Upper lobe of left lung (tissue), 6 donors: ENCODE measurements at regions not wholly inside any gene's neighbourhood (a gene's known extent, or its start where the extent isn't known, plus 50 kb on each side); places are given as distances from the start of the nearest gene placed in this dataset.

Experiments
- ATAC-seq, 2 donors: fragments of 200-7000 bp; cut with Tn5 transposase; one replicate each; pipeline ENCODE4 v1.9.1; 2022; ENCODE audit warnings: mild to moderate bottlenecking in 2 of 2, moderate library complexity in 2 of 2; ENCODE audit not compliant: low FRiP score in 2 of 2
- DNase-seq, 2 donors: peaks; one replicate each; pipeline ENCODE4 v3.0.0-alpha.2; 2019 to 2020
- H3K27ac ChIP-seq, 4 donors: fragments of 200-600 bp; sonication (generic); one replicate each; pipeline ENCODE4 v1.5.1; 2016 to 2019
- H3K27me3 ChIP-seq, 4 donors: fragments of 200-600 bp; sonication (generic); one replicate each; pipeline ENCODE4 v1.5.1; 2017 to 2019
- H3K36me3 ChIP-seq, 4 donors: fragments of 200-600 bp; sonication (generic); one replicate each; pipeline ENCODE4 v1.5.1; 2016 to 2019
- H3K4me1 ChIP-seq, 4 donors: fragments of 200-600 bp; sonication (generic); one replicate each; pipeline ENCODE4 v1.5.1; 2018 to 2019
- H3K4me3 ChIP-seq, 4 donors: fragments of 200-600 bp; sonication (generic); one replicate each; pipeline ENCODE4 v1.5.1; 2017 to 2019; ENCODE audit warnings: mild to moderate bottlenecking in 2 of 4, moderate library complexity in 1 of 4
- H3K9me3 ChIP-seq, 4 donors: fragments of 200-600 bp; sonication (generic); one replicate each; pipeline ENCODE4 v1.5.1; 2018 to 2019
- EP300 ChIP-seq, 4 donors: sonication (generic); formaldehyde crosslinking; IDR thresholded peaks; one replicate each; pipeline ENCODE4 v1.5.1; 2017; ENCODE audit warnings: antibody characterized with exemption in 4 of 4, control low read depth in 2 of 4
- POLR2A ChIP-seq, 4 donors: fragments of 450-650 bp; IDR thresholded peaks; one replicate each; pipeline ENCODE4 v1.5.1; 2016 to 2017; ENCODE audit warnings: antibody characterized with exemption in 4 of 4, mild to moderate bottlenecking in 2 of 4
- POLR2AphosphoS5 ChIP-seq, 2 donors: sonication (generic); formaldehyde crosslinking; IDR thresholded peaks; one replicate each; pipeline ENCODE4 v1.5.1; 2017; ENCODE audit warnings: antibody characterized with exemption in 2 of 2
- WGBS, 2 donors: methylation state at CpG; one replicate each; pipeline ENCODE4 v1.1.5; 2017 to 2018; 5-methylcytosine and 5-hydroxymethylcytosine counted together
- TF ChIP-seq, protein P1 (sequence below), 6 experiments: fragments of 450-650 bp in 4 of 6; fragments of 200-600 bp in 2 of 6; sonication (generic) in 2 of 6; IDR thresholded peaks; one replicate each; pipeline ENCODE4 v1.5.1; 2016 to 2019; ENCODE audit warnings: antibody characterized with exemption in 6 of 6
- donor health status: DM: no; HTN: no; CAD: no; lungs with moderate emphysema.
- donor health status: DM: no; HTN: yes; CAD: no; lungs with severe emphysema.

GRCh38 chr11:76721755-76722677, 51.5 kb upstream of the LRRC32 start:
- ATAC-seq: peak; percentile 86 to 94
- Histone ChIP-seq H3K36me3 (no peaks in the 10 kb centered on the region), H3K27ac (no peak overlapping the region), H3K27me3 (peaks cover 0 to 4% (median 0%) of the 10 kb centered on the region in 4 donors), H3K9me3 (no peaks in the 10 kb centered on the region), H3K4me3 (no peak overlapping the region), H3K4me1 (peaks cover 3 to 9% (median 6%) of the 10 kb centered on the region in 4 donors)
- peak; percentile 79 to 89 for DNase-seq
- 13 to 36% methylated on average over 11 to 24 of the region's 25 CpGs for WGBS, 2 donors
- TF ChIP-seq POLR2AphosphoS5 (IDR thresholded peaks at IDR 0.05) (no peak), POLR2A (IDR thresholded peaks at IDR 0.05) (no peak), EP300 (IDR thresholded peaks at IDR 0.05) (no peak)
- TF ChIP-seq, protein P1, sequence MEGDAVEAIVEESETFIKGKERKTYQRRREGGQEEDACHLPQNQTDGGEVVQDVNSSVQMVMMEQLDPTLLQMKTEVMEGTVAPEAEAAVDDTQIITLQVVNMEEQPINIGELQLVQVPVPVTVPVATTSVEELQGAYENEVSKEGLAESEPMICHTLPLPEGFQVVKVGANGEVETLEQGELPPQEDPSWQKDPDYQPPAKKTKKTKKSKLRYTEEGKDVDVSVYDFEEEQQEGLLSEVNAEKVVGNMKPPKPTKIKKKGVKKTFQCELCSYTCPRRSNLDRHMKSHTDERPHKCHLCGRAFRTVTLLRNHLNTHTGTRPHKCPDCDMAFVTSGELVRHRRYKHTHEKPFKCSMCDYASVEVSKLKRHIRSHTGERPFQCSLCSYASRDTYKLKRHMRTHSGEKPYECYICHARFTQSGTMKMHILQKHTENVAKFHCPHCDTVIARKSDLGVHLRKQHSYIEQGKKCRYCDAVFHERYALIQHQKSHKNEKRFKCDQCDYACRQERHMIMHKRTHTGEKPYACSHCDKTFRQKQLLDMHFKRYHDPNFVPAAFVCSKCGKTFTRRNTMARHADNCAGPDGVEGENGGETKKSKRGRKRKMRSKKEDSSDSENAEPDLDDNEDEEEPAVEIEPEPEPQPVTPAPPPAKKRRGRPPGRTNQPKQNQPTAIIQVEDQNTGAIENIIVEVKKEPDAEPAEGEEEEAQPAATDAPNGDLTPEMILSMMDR (IDR thresholded peaks at IDR 0.05): peak; percentile 82 to 91 (median 83)

GRCh38 chr11:76723142-76723541, 52.6 kb upstream of the LRRC32 start:
- WGBS, 2 donors: 72% methylated on average over 2 of the region's 2 CpGs; no CpG with 5 or more reads in 1 of the 2 donors
- Histone ChIP-seq H3K36me3 (no peaks in the 10 kb centered on the region), H3K27me3 (peaks cover 0 to 4% (median 0%) of the 10 kb centered on the region in 4 donors), H3K4me1 (peaks cover 3 to 9% (median 6%) of the 10 kb centered on the region in 4 donors), H3K27ac (no peak overlapping the region), H3K9me3 (no peaks in the 10 kb centered on the region), H3K4me3 (no peak overlapping the region)
- ATAC-seq (no peak), DNase-seq (no peak)
- no peak for TF ChIP-seq POLR2AphosphoS5 (IDR thresholded peaks at IDR 0.05)
- no peak for TF ChIP-seq POLR2A (IDR thresholded peaks at IDR 0.05)
- TF ChIP-seq, protein P1 (IDR thresholded peaks at IDR 0.05): no peak
- TF ChIP-seq EP300 (IDR thresholded peaks at IDR 0.05): no peak

GRCh38 chr11:76723548-76723947, 53.0 kb upstream of the LRRC32 start:
- no peaks in the 10 kb centered on the region for H3K9me3 ChIP-seq
- no peak for ATAC-seq
- H3K4me1 ChIP-seq: peaks cover 3 to 9% (median 6%) of the 10 kb centered on the region in 4 donors
- no peak for TF ChIP-seq EP300 (IDR thresholded peaks at IDR 0.05)
- TF ChIP-seq, protein P1 (IDR thresholded peaks at IDR 0.05): no peak
- no peak for TF ChIP-seq POLR2A (IDR thresholded peaks at IDR 0.05)
- TF ChIP-seq POLR2AphosphoS5 (IDR thresholded peaks at IDR 0.05): no peak
- H3K4me3 ChIP-seq: no peak overlapping the region
- WGBS, 2 donors: 33 to 68% methylated on average over 1 of the region's 1 CpG
- H3K27ac ChIP-seq: no peak overlapping the region
- H3K27me3 ChIP-seq: peaks cover 0 to 4% (median 0%) of the 10 kb centered on the region in 4 donors
- no peak for DNase-seq
- no peaks in the 10 kb centered on the region for H3K36me3 ChIP-seq

DNA sequence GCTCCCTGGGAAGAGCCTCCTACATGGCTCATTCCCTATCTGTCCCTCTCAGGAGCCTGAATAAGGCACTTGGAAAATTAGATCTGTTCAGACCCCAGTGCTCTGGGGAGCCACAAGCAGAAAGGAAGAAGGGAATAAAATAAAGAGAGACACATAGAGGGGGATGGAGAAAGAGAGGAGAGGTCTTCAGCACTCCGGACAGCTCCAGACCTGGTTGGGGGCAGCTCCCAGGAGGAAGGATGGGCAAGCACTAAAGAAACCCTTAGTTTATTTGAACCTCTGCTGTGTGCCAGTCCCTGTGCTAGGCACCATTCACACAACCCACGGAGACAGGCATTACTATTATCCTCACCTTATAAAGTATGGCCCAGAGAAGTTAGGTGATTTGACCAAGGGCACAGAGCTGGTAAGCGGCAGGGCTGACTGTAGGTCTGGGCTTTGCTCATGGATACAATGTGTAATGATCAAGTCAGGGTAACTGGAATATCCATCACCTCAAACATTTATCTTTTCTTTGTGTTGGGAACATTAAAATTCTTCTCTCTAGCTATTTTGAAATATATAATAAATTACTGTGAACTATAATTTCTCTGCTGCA, 53.7 kb upstream of the LRRC32 start:
- TF ChIP-seq POLR2AphosphoS5 (IDR thresholded peaks at IDR 0.05) (no peak), EP300 (IDR thresholded peaks at IDR 0.05) (no peak), POLR2A (IDR thresholded peaks at IDR 0.05) (no peak)
- TF ChIP-seq, protein P1 (IDR thresholded peaks at IDR 0.05): no peak
- Histone ChIP-seq H3K27ac (no peak overlapping the region), H3K36me3 (no peaks in the 10 kb centered on the region), H3K4me3 (no peak overlapping the region), H3K27me3 (peaks cover 0 to 4% (median 0%) of the 10 kb centered on the region in 4 donors), H3K9me3 (no peaks in the 10 kb centered on the region), H3K4me1 (peaks cover 3 to 9% (median 6%) of the 10 kb centered on the region in 4 donors)
- no peak for DNase-seq
- WGBS, 2 donors: 46 to 53% methylated on average over 3 of the region's 3 CpGs
- ATAC-seq: no peak
